ENCODE measurements at regions not wholly inside any gene's neighbourhood (a gene's known extent, or its start where the extent isn't known, plus 50 kb on each side); places are given as distances from the start of the nearest gene placed in this dataset.

- Histone ChIP-seq H3T11ph (ENCODE audit: low read length) (no peak overlapping the region), H3K56ac (ENCODE audit: insufficient read length, low read depth, low read length) (no peak overlapping the region), H3K18ac (ENCODE audit: insufficient read length, low read depth, low read length) (no peak overlapping the region), H3K23me2 (ENCODE audit: insufficient read length, low read depth, low read length, poor library complexity, severe bottlenecking) (no peaks in the 10 kb centered on the region), H3K79me1 (ENCODE audit: insufficient read depth, low read depth, low read length, poor library complexity, severe bottlenecking) (no peaks in the 10 kb centered on the region), H3K79me2 (ENCODE audit: insufficient read depth, low read length) (no peaks in the 10 kb centered on the region), H3K4me2 (ENCODE audit: insufficient read depth, insufficient read length, low read length) (no peak overlapping the region), H3K9ac (ENCODE audit: extremely low read depth, insufficient read length, low read length) (no peak overlapping the region), H3K14ac (ENCODE audit: insufficient read depth, low read length) (no peak overlapping the region), H2BK5ac (ENCODE audit: insufficient read length, low read length) (no peak overlapping the region), H4K20me1 (ENCODE audit: control insufficient read depth, insufficient read depth, insufficient read length) (no peaks in the 10 kb centered on the region), H4K91ac (ENCODE audit: insufficient read length, low read depth, low read length) (no peak overlapping the region), H3K23ac (ENCODE audit: insufficient read length, low read depth, low read length) (no peak overlapping the region), H3K27me3 (ENCODE audit: insufficient read depth, low read length) (no peaks in the 10 kb centered on the region), H2AFZ (ENCODE audit: low read length) (no peak overlapping the region), H2AK5ac (ENCODE audit: insufficient read length, low read length) (no peak overlapping the region), H2BK20ac (ENCODE audit: low read depth, low read length, poor library complexity, severe bottlenecking) (no peak overlapping the region), H3K4ac (ENCODE audit: low read depth, low read length) (no peak overlapping the region), H2BK15ac (ENCODE audit: low read depth, low read length) (no peak overlapping the region), H3K9me3 (ENCODE audit: control insufficient read depth, low read depth, low read length) (no peaks in the 10 kb centered on the region), H3K4me1 (ENCODE audit: insufficient read depth, low read length) (no peaks in the 10 kb centered on the region), H2BK12ac (ENCODE audit: insufficient read length, low read depth, low read length) (no peak overlapping the region), H2BK120ac (ENCODE audit: low read depth, low read length, poor library complexity, severe bottlenecking) (no peak overlapping the region), H3K27ac (ENCODE audit: insufficient read length, low read depth, low read length) (no peak overlapping the region), H4K8ac (replicated peaks; ENCODE audit: insufficient read length, low read depth, low read length) (no peak overlapping the region), H4K5ac (ENCODE audit: insufficient read length, low read depth, low read length) (no peak overlapping the region)
- no peak for DNase-seq
- H3K27me3 Mint-ChIP-seq (ENCODE audit: low read depth): no peaks in the 10 kb centered on the region; the same call in 1 of the 2 replicates
- no peak for TF ChIP-seq CTCF (conservative IDR thresholded peaks at IDR 0.05)
- no peak overlapping the region for H3K4me3 Mint-ChIP-seq
- no peaks in the 10 kb centered on the region for H3K4me1 Mint-ChIP-seq
- H3K36me3 Mint-ChIP-seq (ENCODE audit: insufficient read depth in 1 of 3, low read depth in 3 of 3): no peaks in the 10 kb centered on the region; a peak in 1 of 7 replicates
- WGBS (ENCODE audit: extremely low coverage, insufficient read length, low lambda C conversion rate): no CpG with 5 or more reads among the region's 2 CpGs
- H3K27ac Mint-ChIP-seq: no peak overlapping the region; a peak in 1 of 7 replicates
- no peaks in the 10 kb centered on the region for H3K9me3 Mint-ChIP-seq
Measured at GRCh38 chr4:14130551-14130950, 503.0 kb upstream of the BOD1L1 start.

Measured in H9 (cell line).